ENCODE measurements at regions not wholly inside any gene's neighbourhood (a gene's known extent, or its start where the extent isn't known, plus 50 kb on each side); places are given as distances from the start of the nearest gene placed in this dataset.

- TF ChIP-seq GATA2 (IDR thresholded peaks at IDR 0.05; ENCODE audit: low read depth, low read length) (no peak), GATA3 (IDR thresholded peaks at IDR 0.05; ENCODE audit: low read depth, low read length) (no peak)
These were observed 443.4 kb upstream of the COBL start for GRCh38 chr7:51759985-51760384.
